Natural killer cell (primary cell): ENCODE measurements at regions not wholly inside any gene's neighbourhood (a gene's known extent, or its start where the extent isn't known, plus 50 kb on each side); places are given as distances from the start of the nearest gene placed in this dataset.

ENCODE experiments used
- ATAC-seq, 3 donors: fragments of 150-1000 bp in 2 of 3; fragments of 200-7000 bp in 1 of 3; cut with Tn5 transposase; 1 replicate in 1 of 3; 2 replicates in 2 of 3; pipeline ENCODE4 v1.10.0; 2021; ENCODE audit warnings: mild to moderate bottlenecking in 2 of 3, moderate library complexity in 2 of 3
- DNase-seq, 2 donors: peaks; one replicate each; pipeline versions ENCODE4 v3.0.0 to v3.0.0-alpha.2; 2013 to 2021; ENCODE audit warnings: mixed read lengths in 1 of 2
- H3K27ac ChIP-seq: one replicate; pipeline ENCODE4 v1.5.1; 2013; ENCODE audit warnings: mild to moderate bottlenecking, low read length
- H3K27me3 ChIP-seq: one replicate; pipeline ENCODE4 v1.6.1; 2013; ENCODE audit warnings: low read length; ENCODE audit not compliant: control insufficient read depth, insufficient read depth
- H3K36me3 ChIP-seq: one replicate; pipeline ENCODE4 v1.6.1; 2013; ENCODE audit warnings: low read length; ENCODE audit not compliant: control insufficient read depth, insufficient read depth
- H3K4me1 ChIP-seq: one replicate; pipeline ENCODE4 v1.6.1; 2013; ENCODE audit warnings: low read length; ENCODE audit not compliant: control insufficient read depth, insufficient read depth
- H3K4me3 ChIP-seq: one replicate; pipeline ENCODE4 v1.5.1; 2013; ENCODE audit warnings: low read length
- H3K9me3 ChIP-seq: one replicate; pipeline ENCODE4 v1.6.1; 2013; ENCODE audit warnings: low read length; ENCODE audit not compliant: control insufficient read depth, insufficient read depth
- H3K27ac Mint-ChIP-seq, 2 donors: one replicate each; pipeline ENCODE4 v1.8.0; 2022; ENCODE audit warnings: mild to moderate bottlenecking in 2 of 2, mixed read lengths in 2 of 2, moderate library complexity in 1 of 2
- H3K27me3 Mint-ChIP-seq, 2 donors: one replicate each; pipeline ENCODE4 v1.8.0; 2022; ENCODE audit warnings: low read depth in 2 of 2, mixed read lengths in 2 of 2
- H3K36me3 Mint-ChIP-seq: one replicate; pipeline ENCODE4 v1.8.0; 2022; ENCODE audit warnings: mixed read lengths
- H3K4me1 Mint-ChIP-seq, 2 donors: one replicate each; pipeline ENCODE4 v1.8.0; 2022; ENCODE audit warnings: mixed read lengths in 2 of 2
- H3K4me3 Mint-ChIP-seq: one replicate; pipeline ENCODE4 v1.8.0; 2022; ENCODE audit warnings: mild to moderate bottlenecking, moderate library complexity, mixed read lengths
- H3K9me3 Mint-ChIP-seq, 2 donors: one replicate each; pipeline ENCODE4 v1.8.0; 2022; ENCODE audit warnings: mixed read lengths in 2 of 2
- WGBS: methylation state at CpG from one replicate; pipeline ENCODE4 v1.1.7; 2013; ENCODE audit warnings: missing lambda C conversion rate; ENCODE audit not compliant: insufficient coverage; 5-methylcytosine and 5-hydroxymethylcytosine counted together
- intact Hi-C: fragments of 100-400 bp; cut with micrococcal nuclease; formaldehyde crosslinking; loops from one replicate; pipeline ENCODE4 v1.14.2; 2022
- TF ChIP-seq, protein P1 (sequence below): fragments of 200-600 bp; IDR thresholded peaks from one replicate; pipeline ENCODE4 v1.8.0; 2022; ENCODE audit warnings: antibody characterized with exemption

DNA sequence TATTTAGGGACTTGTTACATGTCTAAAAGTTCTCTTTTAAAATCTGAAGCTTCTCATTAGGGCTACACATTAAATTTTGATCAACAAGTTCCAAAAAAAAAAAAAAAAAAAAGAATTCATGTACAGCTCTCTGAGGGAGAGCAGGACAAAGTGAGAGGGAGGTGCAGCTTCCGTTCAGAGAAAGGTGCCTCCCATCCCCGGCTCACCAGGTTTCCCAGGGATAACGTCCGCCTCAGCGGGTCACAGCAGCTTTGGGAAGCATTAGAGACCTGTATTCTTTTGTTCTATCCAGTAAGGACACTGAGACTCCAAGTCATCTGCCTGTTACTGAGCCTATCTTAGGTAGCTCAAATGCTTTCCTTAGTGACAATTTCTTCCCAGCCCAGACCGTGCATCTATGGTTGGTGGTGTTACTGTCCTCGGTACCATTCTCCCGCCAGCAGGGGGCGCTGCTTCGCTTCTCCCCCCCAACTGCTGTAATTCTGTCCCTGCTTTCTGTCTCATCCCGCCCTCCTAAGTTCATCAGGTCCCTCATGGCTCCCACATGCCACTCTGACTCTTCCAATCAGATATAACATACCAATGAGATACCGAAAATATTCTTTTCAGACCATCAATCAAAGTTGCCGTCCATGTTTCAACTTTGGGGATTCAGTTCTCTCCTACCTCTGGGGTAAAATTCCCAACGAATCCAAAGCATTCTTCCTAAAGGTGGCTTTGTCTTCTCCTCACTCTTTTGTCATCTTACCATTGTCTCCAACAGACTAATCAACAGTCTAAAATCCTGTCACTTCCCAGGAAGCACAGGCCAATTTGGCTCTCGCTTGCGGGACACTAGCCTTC, 466.5 kb downstream of the METTL4 start:
- no peak overlapping the region for H3K27ac ChIP-seq
- H3K27me3 Mint-ChIP-seq = no peaks in the 10 kb centered on the region
- DNase-seq = peak; percentile 26 to 59
- no peak overlapping the region for H3K4me3 Mint-ChIP-seq
- no peaks in the 10 kb centered on the region for H3K36me3 ChIP-seq
- ATAC-seq = peak; percentile 38 to 78 (median 66)
- TF ChIP-seq, protein P1, sequence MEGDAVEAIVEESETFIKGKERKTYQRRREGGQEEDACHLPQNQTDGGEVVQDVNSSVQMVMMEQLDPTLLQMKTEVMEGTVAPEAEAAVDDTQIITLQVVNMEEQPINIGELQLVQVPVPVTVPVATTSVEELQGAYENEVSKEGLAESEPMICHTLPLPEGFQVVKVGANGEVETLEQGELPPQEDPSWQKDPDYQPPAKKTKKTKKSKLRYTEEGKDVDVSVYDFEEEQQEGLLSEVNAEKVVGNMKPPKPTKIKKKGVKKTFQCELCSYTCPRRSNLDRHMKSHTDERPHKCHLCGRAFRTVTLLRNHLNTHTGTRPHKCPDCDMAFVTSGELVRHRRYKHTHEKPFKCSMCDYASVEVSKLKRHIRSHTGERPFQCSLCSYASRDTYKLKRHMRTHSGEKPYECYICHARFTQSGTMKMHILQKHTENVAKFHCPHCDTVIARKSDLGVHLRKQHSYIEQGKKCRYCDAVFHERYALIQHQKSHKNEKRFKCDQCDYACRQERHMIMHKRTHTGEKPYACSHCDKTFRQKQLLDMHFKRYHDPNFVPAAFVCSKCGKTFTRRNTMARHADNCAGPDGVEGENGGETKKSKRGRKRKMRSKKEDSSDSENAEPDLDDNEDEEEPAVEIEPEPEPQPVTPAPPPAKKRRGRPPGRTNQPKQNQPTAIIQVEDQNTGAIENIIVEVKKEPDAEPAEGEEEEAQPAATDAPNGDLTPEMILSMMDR = peak; percentile 67
- H3K9me3 ChIP-seq = no peaks in the 10 kb centered on the region
- no peaks in the 10 kb centered on the region for H3K27me3 ChIP-seq
- peaks cover 2 to 7% of the 10 kb centered on the region in 2 donors for H3K9me3 Mint-ChIP-seq
- intact Hi-C loops = loop anchor here (5.0 kb wide), 1 partner anchor 437 kb away; no protein-coding TSS in a partner anchor
- no peak overlapping the region for H3K27ac Mint-ChIP-seq
- H3K4me1 ChIP-seq = no peaks in the 10 kb centered on the region
- no peaks in the 10 kb centered on the region for H3K36me3 Mint-ChIP-seq
- WGBS = 54% methylated on average over 16 of the region's 16 CpGs
- no peaks in the 10 kb centered on the region for H3K4me1 Mint-ChIP-seq
- H3K4me3 ChIP-seq = no peak overlapping the region

DNA sequence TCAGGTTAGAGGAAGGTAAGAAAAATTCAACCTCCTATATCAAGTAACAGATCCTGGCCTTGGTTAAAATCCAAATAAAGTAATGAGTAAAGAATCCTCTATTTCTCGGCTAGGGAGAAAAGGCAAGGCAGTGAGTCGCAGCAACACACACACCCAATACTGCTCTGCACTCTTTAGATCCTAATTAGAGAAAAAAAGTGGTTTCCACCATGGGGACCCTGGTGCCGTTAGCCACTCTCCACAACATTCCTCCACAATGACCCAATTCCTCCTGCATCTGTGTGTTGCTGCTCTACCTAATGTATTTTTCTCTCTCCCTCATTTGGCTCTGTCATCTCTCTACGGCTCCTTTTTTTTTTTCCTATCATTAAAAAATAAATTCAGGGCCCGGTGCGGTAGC, 462.7 kb downstream of the METTL4 start:
- no peak for DNase-seq
- Histone ChIP-seq H3K36me3 (no peaks in the 10 kb centered on the region), H3K9me3 (no peaks in the 10 kb centered on the region), H3K27me3 (no peaks in the 10 kb centered on the region), H3K27ac (no peak overlapping the region), H3K4me1 (no peaks in the 10 kb centered on the region), H3K4me3 (no peak overlapping the region)
- Mint-ChIP-seq H3K4me3 (no peak overlapping the region), H3K27ac (no peak overlapping the region), H3K4me1 (no peaks in the 10 kb centered on the region), H3K9me3 (no peaks in the 10 kb centered on the region), H3K36me3 (no peaks in the 10 kb centered on the region), H3K27me3 (peaks cover 11 to 14% of the 10 kb centered on the region in 2 donors)
- TF ChIP-seq, protein P1 = no peak
- ATAC-seq = no peak
- intact Hi-C loops = loop anchor here (5.0 kb wide), 1 partner anchor 434 kb away; no protein-coding TSS in a partner anchor
- WGBS = 85% methylated on average over 6 of the region's 6 CpGs

DNA sequence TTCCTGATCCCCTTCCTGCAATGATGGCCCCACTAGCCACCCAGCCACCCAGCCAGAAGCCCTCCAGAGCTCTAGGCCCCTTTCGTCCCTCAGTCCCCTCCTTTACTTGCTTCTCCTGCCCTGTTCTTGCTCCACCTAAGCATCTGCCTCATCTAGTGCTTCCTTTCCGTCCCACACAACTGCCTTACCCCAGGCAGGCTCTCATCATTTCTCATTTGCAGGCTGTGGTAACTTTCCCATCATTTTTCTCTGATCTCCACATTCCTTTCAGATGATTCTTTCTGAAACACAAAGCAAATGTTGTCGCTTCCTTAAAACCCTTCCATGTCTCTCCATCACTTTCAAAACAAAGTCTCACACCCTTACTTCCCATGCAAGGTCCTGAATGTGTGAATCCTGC, 459.8 kb downstream of the METTL4 start:
- intact Hi-C loops = no loop called here
- ATAC-seq (no peak), DNase-seq (no peak)
- TF ChIP-seq, protein P1 = no peak
- H3K27ac Mint-ChIP-seq = no peak overlapping the region
- WGBS = 82% methylated on average over 3 of the region's 3 CpGs
- H3K9me3 ChIP-seq = no peaks in the 10 kb centered on the region
- no peak overlapping the region for H3K4me3 ChIP-seq
- H3K4me1 Mint-ChIP-seq = no peaks in the 10 kb centered on the region
- no peak overlapping the region for H3K4me3 Mint-ChIP-seq
- no peaks in the 10 kb centered on the region for H3K9me3 Mint-ChIP-seq
- peaks cover 18 to 30% of the 10 kb centered on the region in 2 donors for H3K27me3 Mint-ChIP-seq
- no peaks in the 10 kb centered on the region for H3K36me3 ChIP-seq
- no peaks in the 10 kb centered on the region for H3K36me3 Mint-ChIP-seq
- no peak overlapping the region for H3K27ac ChIP-seq
- H3K27me3 ChIP-seq = no peaks in the 10 kb centered on the region
- no peaks in the 10 kb centered on the region for H3K4me1 ChIP-seq
